ENCODE measurements at regions not wholly inside any gene's neighbourhood (a gene's known extent, or its start where the extent isn't known, plus 50 kb on each side); places are given as distances from the start of the nearest gene placed in this dataset.

GRCh38 chr5:144089401-144090021 is 80.9 kb downstream of the YIPF5 start:
- Histone ChIP-seq H3K4me1 (ENCODE audit: low read depth) (no peaks in the 10 kb centered on the region), H3K36me3 (no peaks in the 10 kb centered on the region), H3K4me3 (no peak overlapping the region), H3K9me3 (ENCODE audit: low read depth) (no peaks in the 10 kb centered on the region), H3K27me3 (no peaks in the 10 kb centered on the region), H3K27ac (no peak overlapping the region)
- peak in 1 of 2 donors; percentile 6 for DNase-seq (ENCODE audit: low read depth in 1 of 2, low spot score in 1 of 2)
- no peak for TF ChIP-seq CTCF (IDR thresholded peaks at IDR 0.05; ENCODE audit: low read depth, low read length)

GRCh38 chr5:144092508-144092907 is 78.0 kb downstream of the YIPF5 start:
- Histone ChIP-seq H3K36me3 (no peaks in the 10 kb centered on the region), H3K9me3 (ENCODE audit: low read depth) (no peaks in the 10 kb centered on the region), H3K27me3 (no peaks in the 10 kb centered on the region), H3K4me1 (ENCODE audit: low read depth) (no peaks in the 10 kb centered on the region), H3K27ac (no peak overlapping the region), H3K4me3 (no peak overlapping the region)
- no peak for DNase-seq (ENCODE audit: low read depth in 1 of 2, low spot score in 1 of 2)
- TF ChIP-seq CTCF (IDR thresholded peaks at IDR 0.05; ENCODE audit: low read depth, low read length) = no peak

GRCh38 chr5:144093400-144093799 is 77.1 kb downstream of the YIPF5 start:
- no peak for DNase-seq (ENCODE audit: low read depth in 1 of 2, low spot score in 1 of 2)
- no peaks in the 10 kb centered on the region for H3K36me3 ChIP-seq
- no peak for TF ChIP-seq CTCF (IDR thresholded peaks at IDR 0.05; ENCODE audit: low read depth, low read length)
- H3K27me3 ChIP-seq = no peaks in the 10 kb centered on the region
- no peak overlapping the region for H3K4me3 ChIP-seq
- H3K9me3 ChIP-seq (ENCODE audit: low read depth) = no peaks in the 10 kb centered on the region
- no peaks in the 10 kb centered on the region for H3K4me1 ChIP-seq (ENCODE audit: low read depth)
- no peak overlapping the region for H3K27ac ChIP-seq

GRCh38 chr5:144093868-144094267 is 76.6 kb downstream of the YIPF5 start:
- no peak for TF ChIP-seq CTCF (IDR thresholded peaks at IDR 0.05; ENCODE audit: low read depth, low read length)
- H3K27me3 ChIP-seq = no peaks in the 10 kb centered on the region

GRCh38 chr5:144100702-144101101 is 69.8 kb downstream of the YIPF5 start:
- Histone ChIP-seq H3K4me3 (no peak overlapping the region), H3K27me3 (no peaks in the 10 kb centered on the region), H3K9me3 (ENCODE audit: low read depth) (no peaks in the 10 kb centered on the region), H3K27ac (no peak overlapping the region), H3K36me3 (no peaks in the 10 kb centered on the region), H3K4me1 (ENCODE audit: low read depth) (no peaks in the 10 kb centered on the region)
- no peak for DNase-seq (ENCODE audit: low read depth in 1 of 2, low spot score in 1 of 2)
- no peak for TF ChIP-seq CTCF (IDR thresholded peaks at IDR 0.05; ENCODE audit: low read depth, low read length)

More at GRCh38 chr5:144093868-144094267, 76.6 kb downstream of the YIPF5 start:
- Histone ChIP-seq H3K9me3 (ENCODE audit: low read depth) (no peaks in the 10 kb centered on the region), H3K27ac (no peak overlapping the region), H3K36me3 (no peaks in the 10 kb centered on the region), H3K4me1 (ENCODE audit: low read depth) (no peaks in the 10 kb centered on the region), H3K4me3 (no peak overlapping the region)
- DNase-seq (ENCODE audit: low read depth in 1 of 2, low spot score in 1 of 2) = no peak

Measured in cardiac muscle cell (in vitro differentiated cells and primary cell).